ENCODE measurements at regions not wholly inside any gene's neighbourhood (a gene's known extent, or its start where the extent isn't known, plus 50 kb on each side); places are given as distances from the start of the nearest gene placed in this dataset.

DNA sequence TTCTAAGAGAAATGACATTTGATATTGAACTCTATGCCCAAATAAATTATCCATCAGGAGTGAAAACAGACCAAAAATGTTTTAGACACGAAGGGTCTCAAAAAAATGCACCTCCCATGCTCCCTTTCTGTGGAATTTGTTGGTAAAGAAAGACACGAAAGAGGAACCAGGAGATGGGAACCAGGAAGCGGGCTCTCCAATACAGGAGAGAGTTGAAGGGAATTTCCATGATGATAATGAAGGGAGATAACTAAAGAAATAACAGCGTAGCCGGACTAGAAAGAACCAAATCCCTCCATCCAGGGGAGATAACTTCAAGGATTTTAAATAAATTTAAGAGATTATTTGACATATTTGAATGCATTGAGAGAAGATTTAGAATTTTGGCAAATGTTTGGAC lies 183.0 kb downstream of the DUSP6 start:
- BruUV-seq (replicated peaks): no TSS peak
- ChIA-PET POLR2A (no interaction called here), CTCF (no interaction called here)
- peaks cover 2% of the 10 kb centered on the region for H3K27me3 Mint-ChIP-seq (ENCODE audit: insufficient read depth, unreplicated experiment)
- Histone ChIP-seq H3K27me3 (replicated peaks; ENCODE audit: control insufficient read depth, insufficient read depth, low read length) (no peaks in the 10 kb centered on the region), H3K36me3 (ENCODE audit: control insufficient read depth, insufficient read depth, low read length) (no peaks in the 10 kb centered on the region), H3K9me3 (no peaks in the 10 kb centered on the region), H3K4me1 (no peaks in the 10 kb centered on the region), H3K4me3 (ENCODE audit: low read depth, low read length) (no peak overlapping the region)
- no peak for DNase-seq
- no peak overlapping the region for H3K4me3 Mint-ChIP-seq (ENCODE audit: unreplicated experiment)
- no peaks in the 10 kb centered on the region for H3K4me1 Mint-ChIP-seq (ENCODE audit: low read depth, unreplicated experiment)
- intact Hi-C loops (cut with micrococcal nuclease; ENCODE audit: unreplicated experiment): loop anchor here (10.0 kb wide), 1 partner anchor 295 kb away; no protein-coding TSS in a partner anchor
- peaks cover 9% of the 10 kb centered on the region for H3K9me3 Mint-ChIP-seq (ENCODE audit: unreplicated experiment)
- H3K36me3 Mint-ChIP-seq (ENCODE audit: insufficient read depth, unreplicated experiment): no peaks in the 10 kb centered on the region
- no peak overlapping the region for H3K27ac Mint-ChIP-seq (ENCODE audit: unreplicated experiment)
- TF ChIP-seq, protein P1, sequence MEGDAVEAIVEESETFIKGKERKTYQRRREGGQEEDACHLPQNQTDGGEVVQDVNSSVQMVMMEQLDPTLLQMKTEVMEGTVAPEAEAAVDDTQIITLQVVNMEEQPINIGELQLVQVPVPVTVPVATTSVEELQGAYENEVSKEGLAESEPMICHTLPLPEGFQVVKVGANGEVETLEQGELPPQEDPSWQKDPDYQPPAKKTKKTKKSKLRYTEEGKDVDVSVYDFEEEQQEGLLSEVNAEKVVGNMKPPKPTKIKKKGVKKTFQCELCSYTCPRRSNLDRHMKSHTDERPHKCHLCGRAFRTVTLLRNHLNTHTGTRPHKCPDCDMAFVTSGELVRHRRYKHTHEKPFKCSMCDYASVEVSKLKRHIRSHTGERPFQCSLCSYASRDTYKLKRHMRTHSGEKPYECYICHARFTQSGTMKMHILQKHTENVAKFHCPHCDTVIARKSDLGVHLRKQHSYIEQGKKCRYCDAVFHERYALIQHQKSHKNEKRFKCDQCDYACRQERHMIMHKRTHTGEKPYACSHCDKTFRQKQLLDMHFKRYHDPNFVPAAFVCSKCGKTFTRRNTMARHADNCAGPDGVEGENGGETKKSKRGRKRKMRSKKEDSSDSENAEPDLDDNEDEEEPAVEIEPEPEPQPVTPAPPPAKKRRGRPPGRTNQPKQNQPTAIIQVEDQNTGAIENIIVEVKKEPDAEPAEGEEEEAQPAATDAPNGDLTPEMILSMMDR (IDR thresholded peaks at IDR 0.05; ENCODE audit: insufficient read depth in 1 of 2, low read depth in 1 of 2, low read length in 1 of 2, severe bottlenecking in 1 of 2, unreplicated experiment in 1 of 2): no peak

DNA sequence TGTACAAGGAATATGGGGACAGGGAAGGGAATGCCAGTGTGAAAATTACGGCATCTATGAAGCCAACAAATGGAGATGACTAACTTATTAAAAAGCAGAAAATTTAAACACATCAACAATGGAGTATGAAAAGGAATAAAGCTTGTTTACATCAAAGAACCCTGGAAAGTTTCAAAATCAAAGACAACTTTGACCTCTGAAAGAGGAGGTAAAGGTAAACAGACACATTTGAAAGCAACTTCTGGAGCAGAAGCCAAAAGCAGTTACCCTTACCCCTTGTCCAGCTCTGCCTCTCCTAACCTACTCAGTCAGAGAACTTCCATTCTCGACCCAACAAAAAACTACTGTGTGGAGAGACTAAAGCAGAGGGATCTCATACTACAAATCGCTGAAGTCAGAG lies 184.3 kb downstream of the DUSP6 start:
- no peaks in the 10 kb centered on the region for H3K27me3 ChIP-seq (replicated peaks; ENCODE audit: control insufficient read depth, insufficient read depth, low read length)
- intact Hi-C loops (cut with micrococcal nuclease; ENCODE audit: unreplicated experiment): loop anchor here (10.0 kb wide), 1 partner anchor 297 kb away; no protein-coding TSS in a partner anchor
- H3K4me1 Mint-ChIP-seq (ENCODE audit: low read depth, unreplicated experiment): no peaks in the 10 kb centered on the region
- BruUV-seq (replicated peaks): no TSS peak
- ChIA-PET CTCF (interaction anchor here (0.6 kb wide), 1 partner anchor 43 kb away, joined by 3 read pairs; no protein-coding TSS in a partner anchor), POLR2A (no interaction called here)
- H3K9me3 ChIP-seq: no peaks in the 10 kb centered on the region
- H3K36me3 Mint-ChIP-seq (ENCODE audit: insufficient read depth, unreplicated experiment): no peaks in the 10 kb centered on the region
- TF ChIP-seq, protein P1 (IDR thresholded peaks at IDR 0.05; ENCODE audit: insufficient read depth in 1 of 2, low read depth in 1 of 2, low read length in 1 of 2, severe bottlenecking in 1 of 2, unreplicated experiment in 1 of 2): no peak
- no peak overlapping the region for H3K27ac Mint-ChIP-seq (ENCODE audit: unreplicated experiment)
- no peak for DNase-seq
- no peaks in the 10 kb centered on the region for H3K4me1 ChIP-seq
- H3K36me3 ChIP-seq (ENCODE audit: control insufficient read depth, insufficient read depth, low read length): no peaks in the 10 kb centered on the region
- no peak overlapping the region for H3K4me3 ChIP-seq (ENCODE audit: low read depth, low read length)
- H3K27me3 Mint-ChIP-seq (ENCODE audit: insufficient read depth, unreplicated experiment): peaks cover under 1% of the 10 kb centered on the region
- H3K4me3 Mint-ChIP-seq (ENCODE audit: unreplicated experiment): no peak overlapping the region
- H3K9me3 Mint-ChIP-seq (ENCODE audit: unreplicated experiment): peaks cover 9% of the 10 kb centered on the region

DNA sequence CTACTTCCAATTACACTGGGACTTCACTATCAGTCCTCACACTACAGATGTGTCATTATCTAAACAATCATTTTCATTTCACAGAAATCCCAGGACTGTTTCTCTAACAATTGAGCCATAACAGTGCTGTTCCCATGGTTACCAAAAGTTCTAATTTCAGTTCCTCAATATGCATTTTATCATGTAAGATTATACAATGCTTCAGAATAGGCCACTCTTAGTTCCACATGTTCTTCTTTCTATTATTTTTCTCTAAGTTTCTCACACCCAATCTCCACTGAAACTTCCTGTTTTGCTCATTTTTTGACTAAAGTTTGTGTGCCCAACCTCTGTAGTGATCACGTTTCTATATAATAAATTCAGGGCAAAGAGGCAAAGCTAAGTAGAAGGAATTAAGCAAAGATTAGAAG lies 185.8 kb downstream of the DUSP6 start:
- H3K9me3 ChIP-seq: no peaks in the 10 kb centered on the region
- no peaks in the 10 kb centered on the region for H3K4me1 ChIP-seq
- no peak overlapping the region for H3K4me3 Mint-ChIP-seq (ENCODE audit: unreplicated experiment)
- no peak overlapping the region for H3K27ac Mint-ChIP-seq (ENCODE audit: unreplicated experiment)
- H3K27me3 ChIP-seq (replicated peaks; ENCODE audit: control insufficient read depth, insufficient read depth, low read length): no peaks in the 10 kb centered on the region
- peaks cover 9% of the 10 kb centered on the region for H3K9me3 Mint-ChIP-seq (ENCODE audit: unreplicated experiment)
- no peak overlapping the region for H3K4me3 ChIP-seq (ENCODE audit: low read depth, low read length)
- H3K36me3 ChIP-seq (ENCODE audit: control insufficient read depth, insufficient read depth, low read length): no peaks in the 10 kb centered on the region
- TF ChIP-seq, protein P1 (IDR thresholded peaks at IDR 0.05; ENCODE audit: insufficient read depth in 1 of 2, low read depth in 1 of 2, low read length in 1 of 2, severe bottlenecking in 1 of 2, unreplicated experiment in 1 of 2): no peak
- ChIA-PET CTCF (no interaction called here), POLR2A (no interaction called here)
- H3K4me1 Mint-ChIP-seq (ENCODE audit: low read depth, unreplicated experiment): no peaks in the 10 kb centered on the region
- no TSS peak for BruUV-seq (replicated peaks)
- DNase-seq: no peak
- intact Hi-C loops (cut with micrococcal nuclease; ENCODE audit: unreplicated experiment): loop anchor here (10.0 kb wide), 1 partner anchor 298 kb away; no protein-coding TSS in a partner anchor
- H3K36me3 Mint-ChIP-seq (ENCODE audit: insufficient read depth, unreplicated experiment): no peaks in the 10 kb centered on the region
- H3K27me3 Mint-ChIP-seq (ENCODE audit: insufficient read depth, unreplicated experiment): no peaks in the 10 kb centered on the region

All from Caco-2 (cell line).